ENCODE measurements at regions not wholly inside any gene's neighbourhood (a gene's known extent, or its start where the extent isn't known, plus 50 kb on each side); places are given as distances from the start of the nearest gene placed in this dataset.

- no peak for DNase-seq (ENCODE audit: low read depth)
These were observed 156.6 kb upstream of the LHCGR start for GRCh38 chr2:48912110-48912509.

DNA sequence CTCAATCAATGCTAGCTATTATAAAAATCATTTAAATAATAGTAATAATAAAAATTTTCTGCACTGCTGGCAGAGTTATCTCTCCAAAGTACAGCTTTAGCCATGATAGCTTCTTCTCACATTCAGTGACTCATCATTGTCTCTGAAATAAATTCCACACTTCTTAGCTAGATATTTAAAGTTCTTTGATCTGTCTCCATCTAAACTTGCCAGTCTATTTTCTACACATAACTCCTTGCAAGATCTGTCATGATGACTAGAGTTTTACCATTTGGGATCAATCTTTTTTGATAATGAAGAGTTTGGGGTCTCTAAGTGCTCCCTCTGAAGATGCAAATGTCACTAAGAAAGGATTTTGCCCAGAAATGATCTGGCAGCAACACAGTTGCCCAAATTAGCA is 155.4 kb upstream of the LHCGR start:
- DNase-seq (ENCODE audit: low read depth): no peak

- no peak for DNase-seq (ENCODE audit: low read depth)
These were observed 151.1 kb upstream of the LHCGR start for GRCh38 chr2:48906633-48907032.

GRCh38 chr2:48905696-48906095 is 150.2 kb upstream of the LHCGR start:
- DNase-seq (ENCODE audit: low read depth): no peak

- DNase-seq (ENCODE audit: low read depth): no peak
These were observed 147.0 kb upstream of the LHCGR start for GRCh38 chr2:48902521-48902920.

DNA sequence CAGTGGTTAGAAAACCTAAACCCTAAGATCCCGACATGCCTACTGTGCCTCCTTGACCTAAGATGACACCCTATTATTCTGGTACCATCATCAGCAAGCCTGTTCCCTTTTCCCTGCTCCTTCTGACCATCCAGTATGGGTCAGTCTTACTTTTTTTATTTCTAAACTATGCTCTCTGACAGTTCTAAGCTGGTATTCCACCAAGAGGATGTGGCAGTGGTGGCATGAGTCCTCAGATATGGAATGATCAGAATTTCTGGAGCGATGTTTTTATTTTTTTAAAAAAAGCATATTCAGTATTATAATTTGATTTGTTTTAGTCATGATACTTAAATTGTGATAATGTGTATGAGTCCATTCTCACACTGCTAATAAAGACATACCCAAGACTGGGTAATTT is 145.9 kb upstream of the LHCGR start:
- no peak for DNase-seq (ENCODE audit: low read depth)

GRCh38 chr2:48901015-48901343 is 145.5 kb upstream of the LHCGR start:
- DNase-seq (ENCODE audit: low read depth): no peak

- DNase-seq (ENCODE audit: low read depth): no peak
These were observed 144.9 kb upstream of the LHCGR start for GRCh38 chr2:48900321-48901014.

DNA sequence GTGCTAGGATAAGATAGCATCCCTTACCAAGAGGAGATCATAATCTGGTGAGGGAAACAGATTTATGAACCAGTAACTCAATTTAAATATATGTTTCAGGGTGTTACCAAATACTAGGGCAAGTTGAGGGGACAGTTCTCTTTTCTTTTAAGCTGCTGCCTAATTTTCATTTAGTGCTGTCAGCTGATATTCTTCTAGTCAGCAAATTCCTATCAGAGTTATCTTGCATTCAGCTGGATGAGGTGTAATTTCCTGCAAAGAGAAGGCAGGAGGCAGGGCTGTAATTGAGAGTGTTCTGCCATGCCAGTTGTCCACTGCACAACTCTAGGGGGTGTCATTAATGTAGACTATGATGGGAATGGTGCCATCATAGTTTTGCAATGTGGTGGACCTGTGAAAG is 141.3 kb upstream of the LHCGR start:
- no peak for DNase-seq (ENCODE audit: low read depth)

DNA sequence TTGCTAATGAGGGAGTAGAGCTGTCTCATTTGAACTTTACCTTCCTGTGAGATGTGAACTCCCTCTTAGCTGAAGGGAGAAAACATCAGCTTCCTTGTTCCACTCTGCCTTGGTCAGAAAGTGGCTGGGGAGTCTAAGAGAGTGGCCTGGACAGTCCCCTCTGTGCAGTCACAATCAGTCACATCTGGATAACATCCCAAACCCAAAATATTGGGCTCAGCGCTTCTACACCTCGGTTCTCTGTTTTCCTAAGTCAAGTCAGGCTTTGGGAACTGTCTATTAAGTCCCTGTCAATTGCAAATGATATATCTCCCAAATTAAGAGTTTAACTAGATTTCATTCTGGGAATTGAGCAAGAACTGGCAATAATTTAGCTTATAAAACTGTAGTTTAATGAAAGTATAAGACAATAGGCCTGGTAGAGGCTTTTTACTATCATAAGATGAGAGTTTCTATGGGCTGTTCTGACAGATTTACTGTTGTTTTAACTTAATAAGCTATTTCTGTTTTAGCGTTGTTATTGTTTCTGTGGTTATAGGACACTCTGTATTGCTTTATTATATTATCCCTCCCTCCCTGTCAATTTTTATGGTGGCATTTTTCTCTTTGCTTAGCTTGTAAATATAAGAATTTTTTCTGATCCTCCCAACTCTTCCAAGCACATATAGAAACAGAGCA is 135.1 kb upstream of the LHCGR start:
- DNase-seq (ENCODE audit: low read depth): no peak

GRCh38 chr2:48888066-48888465 is 132.5 kb upstream of the LHCGR start:
- DNase-seq (ENCODE audit: low read depth): no peak

DNA sequence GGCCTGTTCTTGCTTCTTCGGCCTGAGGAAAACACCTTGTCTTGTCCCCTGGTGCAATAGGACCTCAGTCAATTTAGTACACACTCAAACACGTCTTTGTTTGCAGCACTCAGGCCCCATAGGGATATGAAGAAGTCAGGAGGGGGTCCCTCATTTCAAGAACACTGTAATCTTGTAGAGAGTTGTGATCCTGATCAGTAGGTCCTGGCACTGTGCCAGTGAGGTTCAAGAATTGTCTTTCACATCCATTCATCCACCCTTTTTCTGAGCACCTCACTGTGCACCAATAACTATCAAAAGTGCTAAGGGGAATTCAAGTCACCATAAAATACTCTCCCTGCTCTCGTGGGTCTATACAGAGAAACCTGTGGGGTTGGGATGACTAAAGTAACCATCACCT is 131.4 kb upstream of the LHCGR start:
- DNase-seq (ENCODE audit: low read depth): no peak

DNA sequence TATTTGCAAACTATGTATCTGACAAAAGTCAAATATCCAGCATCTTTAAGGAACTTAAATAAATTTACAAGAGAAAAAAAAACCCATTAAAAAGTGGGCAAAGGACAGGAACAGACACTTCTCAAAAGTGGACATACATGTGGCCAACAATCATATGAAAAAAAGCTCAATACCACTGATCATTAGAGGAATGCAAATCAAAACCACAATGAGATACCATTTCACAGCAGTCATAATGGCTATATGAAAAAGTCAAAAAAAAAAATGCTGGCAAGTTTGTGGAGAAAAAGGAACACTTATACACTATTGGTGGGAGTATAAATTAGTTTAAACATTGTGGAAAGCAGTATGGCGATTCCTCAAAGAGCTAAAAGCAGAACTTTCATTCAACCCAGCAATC is 130.3 kb upstream of the LHCGR start:
- DNase-seq (ENCODE audit: low read depth): no peak

GRCh38 chr2:48883661-48884060 is 128.1 kb upstream of the LHCGR start:
- no peak for DNase-seq (ENCODE audit: low read depth)

DNA sequence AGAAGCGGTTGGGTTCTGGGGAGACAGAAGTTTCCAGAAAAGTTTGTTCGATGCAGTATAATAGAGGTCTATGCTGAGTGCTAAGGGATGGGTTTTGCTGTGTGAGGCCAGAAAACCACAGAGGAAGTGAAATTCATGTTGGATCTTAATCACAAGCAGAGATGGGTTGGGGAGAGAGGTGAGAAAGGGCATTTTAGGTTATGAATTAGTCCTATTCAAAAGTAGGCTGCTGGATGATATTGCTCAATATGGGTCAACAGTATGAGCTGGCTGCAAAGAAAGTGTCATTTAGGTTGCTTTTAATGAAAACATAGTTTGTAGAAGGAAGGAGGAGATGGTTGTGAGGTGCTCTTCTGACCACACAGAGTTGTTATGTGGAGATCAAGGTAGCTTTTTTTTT is 118.8 kb upstream of the LHCGR start:
- DNase-seq (ENCODE audit: low read depth): no peak

GRCh38 chr2:48873666-48874065 is 118.1 kb upstream of the LHCGR start:
- no peak for DNase-seq (ENCODE audit: low read depth)

- DNase-seq (ENCODE audit: low read depth): no peak
These were observed 115.4 kb upstream of the LHCGR start for GRCh38 chr2:48870942-48871341.

- no peak for DNase-seq (ENCODE audit: low read depth)
These were observed 115.0 kb upstream of the LHCGR start for GRCh38 chr2:48870503-48870902.

DNA sequence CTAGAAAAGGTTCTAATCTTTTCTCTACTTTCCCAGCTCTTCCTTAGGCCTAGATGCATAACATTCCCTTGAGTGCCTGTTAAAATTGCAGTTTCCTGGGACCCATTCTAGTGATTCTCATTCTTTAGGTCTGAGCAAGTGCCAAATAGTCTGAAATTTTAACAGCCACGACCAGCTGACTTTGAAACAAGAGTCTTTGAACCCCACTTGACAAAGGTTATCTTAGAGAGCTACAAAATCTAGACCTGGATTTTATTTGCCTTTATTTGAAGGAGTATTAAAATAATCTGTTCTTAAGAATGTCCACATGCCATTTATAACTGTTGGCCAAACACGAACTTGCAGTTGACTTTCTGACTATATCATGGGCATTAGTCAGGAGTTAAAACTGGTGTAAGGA is 110.2 kb upstream of the LHCGR start:
- no peak for DNase-seq (ENCODE audit: low read depth)

DNA sequence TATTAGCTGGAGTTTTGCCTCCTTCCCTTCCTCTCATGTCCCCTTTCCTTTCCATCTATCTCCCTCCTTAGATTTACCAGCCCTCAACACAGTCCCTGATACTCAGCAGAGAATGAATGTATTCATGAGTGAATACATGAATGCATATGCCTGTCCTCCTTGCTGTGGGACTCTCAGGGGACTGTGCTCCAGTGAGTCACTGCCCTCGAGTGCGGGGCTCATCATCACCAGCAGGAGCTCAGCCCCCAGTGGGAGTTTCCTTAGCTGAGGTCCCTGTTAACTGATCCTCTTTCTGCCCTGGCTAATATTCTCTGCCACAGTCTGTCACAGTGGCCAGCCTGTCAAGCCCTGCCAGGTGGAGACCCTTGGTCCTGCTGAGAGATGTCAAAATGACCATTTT is 104.9 kb upstream of the LHCGR start:
- DNase-seq (ENCODE audit: low read depth): no peak

- DNase-seq (ENCODE audit: low read depth): no peak
These were observed 101.1 kb upstream of the LHCGR start for GRCh38 chr2:48856657-48857056.

- DNase-seq (ENCODE audit: low read depth): no peak
These were observed 100.6 kb upstream of the LHCGR start for GRCh38 chr2:48856144-48856543.

DNA sequence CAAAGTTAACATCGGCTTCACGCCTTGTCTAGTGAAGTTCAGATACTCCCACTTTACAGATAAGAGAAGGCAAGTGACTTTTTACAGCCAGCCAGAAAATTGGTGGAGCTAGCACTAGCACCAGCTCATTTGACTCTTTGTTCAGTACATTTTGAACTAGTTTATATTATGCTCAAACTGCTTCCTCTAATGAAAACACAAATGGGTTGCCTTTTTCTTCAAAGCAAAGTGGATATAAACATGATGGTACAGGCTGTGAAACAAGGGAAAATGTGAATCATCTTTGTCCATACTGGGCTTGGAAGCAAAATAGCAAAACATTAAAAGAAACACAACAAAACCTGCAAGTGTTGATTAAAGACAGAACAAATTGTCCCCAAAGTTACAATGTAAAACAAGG is 99.6 kb upstream of the LHCGR start:
- no peak for DNase-seq (ENCODE audit: low read depth)

DNA sequence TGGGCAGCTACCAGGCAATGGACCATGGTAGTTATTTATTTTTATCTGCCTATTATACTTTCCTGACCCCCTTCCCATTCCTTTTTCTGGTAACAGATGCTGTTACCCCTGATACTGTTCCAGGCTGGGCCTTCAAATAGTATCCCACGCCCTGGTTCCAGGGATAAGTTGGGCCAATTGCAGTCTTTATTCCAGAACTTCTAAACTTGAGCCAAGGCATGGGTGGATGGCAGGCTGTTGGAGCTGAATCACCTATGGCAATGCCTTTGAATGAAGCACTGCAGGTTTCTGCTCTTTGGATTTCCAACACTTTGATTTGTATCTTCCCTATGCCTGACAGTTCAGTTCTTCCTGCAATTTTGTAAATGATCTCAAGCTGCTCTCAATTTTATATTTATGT is 99.2 kb upstream of the LHCGR start:
- DNase-seq (ENCODE audit: low read depth): no peak
